GM18517 (cell line): ENCODE measurements at regions not wholly inside any gene's neighbourhood (a gene's known extent, or its start where the extent isn't known, plus 50 kb on each side); places are given as distances from the start of the nearest gene placed in this dataset.
"Not testable (repeated sequence)": the region's sequence is repeated elsewhere in the genome, so short reads cannot be mapped to it uniquely, and the experiment has no call there.

Experiments
- ATAC-seq: cut with Tn5 transposase; IDR thresholded peaks from one replicate; pipeline ENCODE4 v1.9.1; 2021; ENCODE audit warnings: mild to moderate bottlenecking, moderate library complexity; ENCODE audit not compliant: unreplicated experiment

DNA sequence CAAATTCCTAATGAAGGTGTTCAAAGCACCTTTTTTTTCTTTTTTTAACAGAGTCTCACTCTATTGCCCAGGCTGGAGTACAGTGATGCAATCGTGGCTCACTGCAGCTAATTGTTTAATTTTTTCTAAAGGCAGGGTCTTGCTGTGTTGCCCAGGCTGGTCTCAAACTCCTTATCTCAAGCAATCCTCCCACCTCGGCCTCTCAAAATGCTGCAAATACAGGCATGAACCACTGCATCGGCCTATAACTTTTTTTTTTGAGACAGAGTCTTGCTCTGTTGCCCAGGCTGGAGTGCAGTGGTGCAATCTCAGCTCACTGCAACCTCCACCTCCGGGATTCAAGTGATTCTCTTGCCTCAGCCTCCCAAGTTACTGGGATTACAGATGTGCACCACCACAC lies 113.9 kb upstream of the CXADR start:
- ATAC-seq, result not testable (repeated sequence)

DNA sequence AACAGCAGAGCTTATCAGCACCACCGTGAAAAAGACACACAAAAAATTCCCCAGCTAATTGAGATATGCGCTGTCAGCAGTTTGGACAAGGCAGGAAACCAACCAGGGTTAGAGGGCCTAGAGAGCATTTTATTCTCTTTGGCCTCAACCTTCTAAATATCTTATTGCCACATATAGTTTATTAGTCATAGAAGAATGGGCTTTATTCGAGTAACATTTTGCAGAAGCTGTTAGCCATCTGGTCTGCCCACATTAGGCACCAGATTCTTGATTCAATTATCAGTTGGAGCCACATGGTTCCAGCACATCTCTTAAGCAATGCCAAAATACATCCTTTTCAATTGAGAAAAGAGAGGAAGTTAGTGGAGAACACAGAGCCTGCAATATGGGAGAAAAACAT lies 109.9 kb upstream of the CXADR start:
- ATAC-seq, result no peak

DNA sequence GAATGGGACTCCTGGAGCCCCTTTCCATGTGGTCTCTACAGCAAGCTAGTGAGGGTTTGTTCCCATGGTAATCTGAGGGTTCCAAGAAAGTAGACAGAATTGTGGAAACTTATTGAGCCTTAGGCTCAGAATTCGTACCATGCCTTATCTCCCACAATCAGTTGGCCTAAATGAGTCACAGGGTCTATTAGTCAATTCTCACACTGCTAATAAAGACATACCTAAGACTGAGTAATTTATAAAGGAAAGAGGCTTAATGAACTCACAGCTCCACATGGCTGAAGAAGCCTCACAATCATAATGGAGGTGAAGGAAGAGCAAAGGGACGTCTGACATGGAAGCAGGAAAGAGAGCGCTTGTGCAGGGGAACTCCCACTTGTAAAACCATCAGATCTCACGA lies 106.6 kb upstream of the CXADR start:
- ATAC-seq, result no peak

DNA sequence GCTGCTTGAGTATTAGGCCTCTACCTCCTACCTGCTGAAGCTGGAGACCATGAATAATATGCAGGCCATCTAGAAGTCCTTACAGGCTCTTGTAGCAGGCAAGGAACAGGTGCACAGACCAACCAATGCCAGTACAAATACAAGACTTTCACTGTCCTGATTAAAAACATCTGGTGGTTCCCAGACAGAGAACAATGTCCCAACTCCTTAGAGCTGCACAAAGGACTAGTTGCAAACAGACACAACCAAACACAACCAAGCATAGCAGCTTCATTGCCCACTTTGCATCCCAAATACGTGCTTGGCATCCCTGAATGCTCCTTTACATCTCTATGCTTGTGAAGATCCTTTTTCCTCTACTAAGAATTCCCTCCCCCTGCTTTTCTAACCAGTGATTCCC lies 98.1 kb upstream of the CXADR start:
- ATAC-seq, result no peak

DNA sequence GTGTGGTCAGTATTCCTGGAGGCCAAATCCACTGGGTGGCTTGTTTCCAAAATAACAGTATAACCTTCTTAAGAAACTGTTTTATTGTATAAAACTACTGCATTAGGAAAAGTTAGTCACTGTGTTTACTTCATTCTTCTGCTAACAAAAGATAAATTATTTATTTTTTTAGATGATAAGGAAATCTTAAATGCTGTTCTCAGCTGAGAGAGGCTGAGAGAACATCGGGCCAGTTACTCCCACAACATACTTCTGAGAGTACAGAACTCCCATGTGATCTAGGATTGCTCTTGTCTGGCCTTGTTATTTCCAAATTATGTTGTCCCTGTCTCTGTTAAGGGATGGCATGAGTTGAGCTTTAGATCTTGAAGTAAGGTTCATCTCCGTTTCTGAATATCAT lies 96.7 kb upstream of the CXADR start:
- no peak for ATAC-seq

DNA sequence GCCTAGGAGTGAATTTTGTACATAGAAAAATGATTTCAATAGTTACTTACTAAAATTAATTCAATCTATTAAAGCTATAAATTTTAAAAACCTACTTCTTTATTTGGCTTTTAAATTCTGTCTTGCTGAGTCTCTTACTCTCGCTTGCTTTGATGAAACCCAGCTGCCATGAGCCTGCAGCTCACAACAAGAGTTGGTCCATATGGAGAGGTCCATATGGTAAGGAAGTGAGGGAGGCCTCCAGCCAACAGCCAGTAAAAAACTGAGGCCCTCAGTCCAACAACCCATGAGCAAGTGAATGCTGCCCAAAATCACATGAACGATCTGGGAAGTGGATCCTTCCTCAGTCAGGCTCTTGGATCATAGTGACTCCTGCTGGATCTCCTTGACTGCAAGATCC lies 89.9 kb upstream of the CXADR start:
- no peak for ATAC-seq

DNA sequence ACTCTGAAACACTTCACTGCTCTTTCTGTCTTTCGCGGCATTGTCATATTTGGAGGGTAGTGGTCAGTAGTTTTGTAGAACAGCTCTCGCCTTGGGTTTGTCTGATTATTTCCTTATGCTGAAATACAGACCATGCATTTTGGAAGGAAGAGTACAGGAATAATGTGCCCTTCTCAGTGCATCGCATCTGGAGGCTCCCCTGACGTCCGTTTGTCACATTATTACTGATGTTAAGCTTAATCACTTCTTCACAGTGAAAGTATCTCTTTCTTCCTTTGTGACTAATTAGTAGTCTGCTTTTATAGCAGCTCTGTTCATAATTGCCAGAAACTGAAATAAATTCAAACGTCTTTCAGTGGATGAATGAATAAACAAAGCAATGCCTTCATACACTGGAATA lies 85.7 kb upstream of the CXADR start:
- ATAC-seq, result no peak

DNA sequence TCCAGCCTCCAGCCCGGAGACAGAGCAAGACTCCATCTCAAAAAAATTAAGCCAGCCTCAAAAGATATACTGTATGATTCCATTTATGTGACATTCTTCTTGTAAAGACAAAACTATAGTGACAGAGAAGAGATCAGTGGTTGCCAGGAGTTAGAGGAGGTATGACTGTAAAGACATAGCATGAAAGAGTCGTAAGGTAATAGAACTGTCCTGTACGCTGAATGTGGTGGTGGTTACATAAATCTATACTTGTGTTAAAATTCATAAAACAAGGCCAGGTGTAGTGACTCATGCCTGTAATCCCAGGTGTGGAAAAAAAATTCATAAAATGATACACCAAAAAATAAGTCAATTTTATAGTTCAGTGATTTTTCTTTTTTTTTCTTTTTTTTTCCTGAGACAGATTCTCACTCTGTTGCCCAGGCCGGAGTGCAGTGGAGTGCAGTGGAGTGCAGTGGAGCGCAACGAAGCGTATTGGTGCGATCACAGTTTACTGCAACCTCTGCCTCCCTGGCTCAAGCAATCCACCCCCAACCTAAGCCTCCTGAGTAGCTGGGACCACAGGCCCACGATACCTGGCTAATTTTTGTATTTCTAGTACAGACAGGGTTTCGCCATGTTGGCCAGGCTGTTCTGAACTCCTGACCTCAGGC lies 84.9 kb upstream of the CXADR start:
- ATAC-seq, result peak; percentile 96

DNA sequence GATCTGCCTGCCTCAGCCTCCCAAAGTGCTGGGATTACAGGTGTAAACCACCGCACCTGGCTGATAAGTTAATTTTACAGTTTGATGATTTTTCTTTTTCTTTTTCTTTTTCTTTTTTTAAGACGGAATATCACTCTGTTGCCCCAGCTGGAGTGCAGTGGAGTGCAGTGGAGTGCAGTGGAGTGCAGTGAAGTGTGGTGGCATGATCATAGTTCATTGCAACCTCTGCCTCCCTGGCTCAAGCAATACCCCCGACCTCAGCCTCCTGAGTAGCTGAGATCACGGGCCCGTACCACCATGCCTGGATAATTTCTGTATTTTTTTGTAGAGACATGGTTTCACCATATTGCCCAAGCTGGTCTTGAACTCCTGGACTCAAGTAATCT lies 84.4 kb upstream of the CXADR start:
- ATAC-seq, result peak; percentile 79

DNA sequence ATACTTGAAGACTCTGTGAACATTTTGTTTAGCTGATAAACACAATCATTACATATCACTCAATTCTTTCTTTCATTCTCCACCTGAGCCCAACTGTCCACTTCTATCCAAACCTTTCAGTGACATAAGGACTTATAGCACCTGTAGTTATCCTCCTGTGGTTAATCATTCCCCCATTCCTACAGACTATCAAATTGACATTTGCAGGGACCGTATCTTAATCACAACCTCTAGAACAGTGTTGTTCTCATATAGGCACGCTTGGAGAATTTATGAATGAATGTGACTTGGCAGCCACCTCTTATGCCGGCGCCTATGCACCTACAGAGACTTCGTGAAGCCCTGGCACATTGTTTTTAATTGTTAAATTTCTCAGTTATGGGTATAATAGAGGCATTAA lies 83.9 kb upstream of the CXADR start:
- ATAC-seq, result no peak

DNA sequence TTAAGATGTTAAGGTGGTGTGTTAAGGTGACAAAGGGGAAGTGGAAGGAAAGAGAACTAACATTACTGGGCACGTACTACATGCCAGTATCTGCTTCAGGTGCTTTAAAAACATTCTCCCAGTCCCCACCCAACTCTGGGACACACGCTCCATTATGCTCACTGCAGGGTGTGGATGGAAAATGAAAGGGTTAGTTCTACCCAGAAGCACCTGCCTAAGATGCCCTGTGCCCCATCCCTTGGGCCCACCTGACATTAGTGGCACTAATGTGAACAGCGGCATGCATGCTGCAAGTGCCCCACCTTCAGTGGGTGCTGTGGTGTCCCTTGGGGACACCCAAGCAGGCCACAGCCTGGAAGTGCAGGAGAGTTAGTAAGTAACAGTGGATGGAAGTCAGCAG lies 82.9 kb upstream of the CXADR start:
- no peak for ATAC-seq

DNA sequence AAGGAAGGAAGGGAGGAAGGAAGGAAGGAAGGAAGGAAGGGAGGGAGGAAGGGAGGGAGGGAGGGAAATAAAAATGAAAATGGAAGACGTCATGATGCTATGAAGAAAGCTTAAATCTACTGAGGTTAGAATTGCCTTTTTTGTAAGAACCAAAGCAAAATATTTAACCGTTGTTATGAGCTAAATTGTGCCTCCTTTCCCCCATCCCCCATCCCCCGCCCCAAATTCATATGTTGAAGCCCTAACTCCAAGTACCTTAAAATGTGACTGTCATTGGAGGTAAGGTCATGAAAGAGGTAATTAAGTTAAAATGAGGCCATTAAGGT lies 80.1 kb upstream of the CXADR start:
- no peak for ATAC-seq

DNA sequence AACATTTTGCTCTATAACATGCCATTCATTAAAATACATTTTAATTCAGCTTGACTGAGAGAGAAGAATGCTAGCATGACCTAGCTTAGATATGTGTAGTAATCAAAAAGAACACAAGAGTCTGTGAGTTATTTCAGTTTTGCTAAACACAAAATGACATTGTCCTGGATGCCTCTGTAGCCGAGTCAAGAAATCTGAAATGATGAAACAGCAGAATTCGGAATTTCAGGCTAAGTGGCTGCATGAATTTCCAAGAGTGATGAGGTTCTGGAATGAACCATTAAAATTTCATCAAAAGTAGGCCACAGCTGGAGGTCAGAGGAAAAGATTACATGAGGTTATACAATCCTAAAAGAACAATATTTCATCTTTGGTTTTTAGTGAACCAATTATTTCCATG lies 79.1 kb upstream of the CXADR start:
- no peak for ATAC-seq

DNA sequence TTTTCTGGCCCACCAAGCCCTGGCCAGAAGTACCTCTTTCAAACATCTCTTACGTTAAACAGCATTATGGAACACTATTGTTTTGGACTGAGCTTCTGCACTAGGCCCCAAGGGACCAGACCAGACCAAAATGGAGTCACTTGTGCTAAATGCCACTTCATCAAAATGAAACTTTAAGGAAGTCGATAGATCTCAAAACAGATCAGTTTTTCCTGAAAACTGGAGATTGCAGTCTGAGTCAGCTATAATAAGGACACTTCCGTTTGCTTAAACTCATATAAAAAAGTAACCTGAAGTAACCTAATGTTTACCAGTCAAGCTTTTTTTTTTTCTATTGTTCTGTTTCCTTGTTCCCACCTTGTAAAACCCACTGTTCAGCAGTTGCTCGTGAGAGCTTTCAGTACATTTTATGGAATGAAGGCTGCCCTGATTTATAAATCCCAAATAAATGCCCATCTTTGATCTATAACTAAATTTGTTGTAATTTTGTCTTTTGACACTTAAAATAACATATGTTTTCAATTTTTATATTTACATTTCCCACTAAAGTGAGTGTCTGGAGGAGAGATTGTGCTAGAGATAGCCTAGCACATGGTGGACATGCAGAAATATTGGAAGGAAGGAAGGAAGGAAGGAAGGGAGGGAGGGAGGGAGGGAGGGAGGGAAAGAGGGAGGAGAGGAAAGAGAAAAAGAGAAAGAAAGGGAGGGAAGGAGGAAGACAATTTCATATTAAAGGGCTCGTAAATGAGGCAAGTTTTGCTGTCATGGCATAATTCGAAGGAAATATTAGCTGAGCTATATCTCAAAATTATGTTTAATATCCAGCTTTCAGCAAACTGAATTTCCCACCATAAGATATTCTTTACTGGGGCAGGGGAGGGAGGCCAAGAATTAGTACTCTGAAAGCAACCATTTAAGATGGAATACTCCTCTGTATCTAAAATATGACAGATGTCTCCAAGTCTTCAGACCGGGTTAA lies 77.0 kb upstream of the CXADR start:
- no peak for ATAC-seq

DNA sequence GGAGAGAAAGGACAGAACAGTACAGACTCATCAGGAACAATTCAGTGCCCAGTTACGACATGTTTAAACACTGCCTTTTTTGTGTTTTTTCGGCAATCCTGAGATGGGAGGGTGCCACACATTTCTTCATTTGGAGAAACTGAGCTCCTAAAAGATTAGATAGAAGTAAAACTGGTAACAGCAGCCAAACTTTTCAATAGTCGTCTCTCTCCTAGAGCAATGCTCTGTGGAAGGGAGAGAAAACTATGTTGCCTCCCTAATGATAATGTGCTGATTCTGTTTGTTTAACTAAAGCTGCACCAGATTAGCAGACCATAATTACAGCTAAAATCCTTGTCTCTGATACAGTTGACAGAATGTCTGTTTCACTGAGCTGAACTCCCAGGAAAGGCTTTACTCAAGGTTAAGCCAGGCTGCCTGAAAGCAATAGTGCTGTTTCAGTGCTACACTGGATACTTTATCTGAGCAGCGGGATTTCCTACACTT lies 76.2 kb upstream of the CXADR start:
- no peak for ATAC-seq

DNA sequence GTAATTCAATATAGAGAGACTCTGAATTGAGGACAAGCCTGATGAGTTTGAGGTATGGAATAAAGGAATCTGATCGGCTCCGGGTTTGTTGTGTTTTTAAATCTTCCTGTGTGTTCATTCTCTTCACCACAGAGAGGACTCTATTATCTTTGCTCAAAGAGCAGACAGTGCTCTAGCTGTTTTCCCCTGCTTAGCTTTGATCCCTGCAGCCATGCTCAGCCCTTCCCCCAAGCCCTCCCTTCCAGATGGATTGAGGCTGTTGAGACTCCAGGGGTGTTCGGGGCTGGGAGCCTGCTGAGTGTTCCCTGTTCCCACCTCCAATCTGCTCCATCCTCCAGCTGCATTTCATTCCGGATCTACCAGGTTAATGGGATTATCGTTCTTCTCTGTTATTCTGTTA lies 74.2 kb upstream of the CXADR start:
- no peak for ATAC-seq

DNA sequence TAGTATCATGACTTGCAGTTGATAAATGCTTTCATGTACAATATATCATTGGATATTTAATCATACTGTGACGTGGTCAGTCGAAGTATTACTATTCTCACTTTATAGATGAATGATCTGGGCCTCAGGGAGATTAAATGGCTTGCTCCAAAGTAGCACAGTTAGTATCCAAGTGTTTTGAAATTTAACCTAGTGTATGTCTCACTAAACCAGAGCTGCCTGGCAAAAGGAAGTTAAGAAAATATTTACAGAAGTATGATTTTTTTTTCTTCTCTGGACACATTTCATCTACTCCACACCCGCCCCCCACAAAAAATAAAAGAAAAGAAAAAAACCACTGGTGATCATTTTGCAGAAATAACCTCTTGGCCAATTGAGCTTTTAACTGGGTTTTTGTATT lies 71.9 kb upstream of the CXADR start:
- no peak for ATAC-seq

DNA sequence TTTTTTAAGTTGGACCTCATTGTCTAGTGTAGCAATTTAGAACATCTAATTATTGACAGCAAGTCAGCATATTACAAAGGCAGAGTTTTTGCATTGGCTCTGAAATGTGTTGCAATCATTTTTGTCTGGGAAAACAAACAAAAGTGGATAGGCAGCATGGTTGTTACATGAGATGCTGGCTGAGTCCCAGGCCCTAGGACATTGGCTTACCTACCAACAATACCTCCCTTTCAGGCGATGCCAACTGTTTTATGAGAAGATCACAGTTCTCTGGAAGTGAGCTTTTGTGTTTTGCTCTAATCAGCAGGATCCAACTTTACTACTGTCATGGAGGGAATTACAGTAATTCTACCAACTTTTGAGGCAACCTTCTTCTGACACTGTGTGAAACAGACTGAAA lies 71.5 kb upstream of the CXADR start:
- no peak for ATAC-seq

DNA sequence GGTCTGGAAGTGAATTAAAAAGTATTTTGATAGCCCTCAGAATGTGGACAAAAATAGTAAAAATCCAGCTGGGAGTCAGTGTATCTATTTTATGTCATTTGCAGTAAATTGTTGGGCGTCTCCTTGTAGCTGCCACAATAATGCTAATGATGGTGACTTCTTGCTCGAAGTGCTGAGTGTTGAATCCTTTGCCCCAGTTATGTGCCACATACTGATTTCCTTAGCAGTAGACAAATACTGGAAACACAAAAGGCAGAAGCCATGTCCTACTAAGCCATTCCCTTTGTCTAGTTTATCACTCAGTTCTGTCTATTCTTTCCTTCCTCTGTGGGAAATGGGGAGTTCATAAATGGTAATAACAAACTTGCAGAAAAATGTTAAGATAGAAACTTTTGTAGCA lies 70.7 kb upstream of the CXADR start:
- ATAC-seq, result no peak

DNA sequence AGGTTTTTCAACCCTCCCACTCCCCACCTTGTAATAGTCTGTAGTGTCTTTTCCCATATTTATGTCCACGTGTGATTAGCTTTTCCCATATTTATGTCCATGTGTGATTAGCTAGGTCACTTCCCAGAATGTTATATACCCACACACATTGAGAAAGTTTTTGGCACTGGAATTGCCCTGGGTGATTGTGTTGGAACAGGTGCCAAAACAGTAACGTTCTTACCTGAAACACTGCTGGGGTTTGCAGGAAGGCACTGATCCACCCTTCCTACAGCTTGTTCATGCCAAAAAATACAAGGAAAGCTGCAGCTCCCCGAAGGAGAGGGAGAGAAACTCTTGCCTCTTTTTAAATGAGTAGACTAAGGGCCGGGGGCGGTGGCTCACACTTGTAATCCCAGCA lies 68.0 kb upstream of the CXADR start:
- no peak for ATAC-seq

DNA sequence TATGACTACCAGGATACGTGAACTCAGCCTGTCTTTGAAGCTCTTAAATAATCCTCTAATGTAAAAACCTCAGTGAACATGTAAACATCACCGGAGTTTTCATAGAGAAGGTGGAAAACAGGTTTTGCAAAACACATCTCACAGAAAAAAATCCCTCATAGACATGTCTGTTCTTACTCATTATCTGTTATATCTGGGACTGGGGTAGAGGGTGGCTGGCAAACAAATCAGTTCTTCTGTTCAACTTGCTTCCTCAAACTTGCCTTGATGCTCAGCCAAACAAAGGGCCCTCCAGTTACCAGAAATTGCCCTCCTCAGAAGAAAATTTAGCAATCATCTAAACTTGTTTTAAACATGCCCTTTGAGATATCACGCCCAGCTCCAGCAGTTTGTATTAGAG lies 66.1 kb upstream of the CXADR start:
- no peak for ATAC-seq

DNA sequence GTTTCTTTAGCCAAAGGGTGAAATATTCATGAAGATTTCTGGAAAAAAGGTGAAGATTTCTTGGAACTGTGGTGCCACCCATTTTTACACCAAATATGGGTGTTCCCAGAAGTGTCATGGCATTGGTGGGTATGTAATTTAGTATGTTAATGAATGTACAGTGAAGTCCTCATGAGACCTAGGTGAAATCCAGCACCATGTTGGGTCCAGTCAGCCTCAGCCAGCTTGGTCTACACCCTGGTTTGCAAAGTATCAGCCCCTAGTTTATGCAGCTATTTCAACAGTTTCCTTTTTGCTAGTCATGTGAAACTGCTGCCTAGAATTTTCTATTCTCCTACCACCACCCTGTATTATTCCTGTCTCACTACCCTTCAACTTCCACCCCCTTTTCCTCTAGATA lies 63.1 kb upstream of the CXADR start:
- no peak for ATAC-seq
